ENCODE measurements at regions not wholly inside any gene's neighbourhood (a gene's known extent, or its start where the extent isn't known, plus 50 kb on each side); places are given as distances from the start of the nearest gene placed in this dataset.
A peak's percentile ranks its signal among the peaks of the same experiment; 100 is the strongest.

DNA sequence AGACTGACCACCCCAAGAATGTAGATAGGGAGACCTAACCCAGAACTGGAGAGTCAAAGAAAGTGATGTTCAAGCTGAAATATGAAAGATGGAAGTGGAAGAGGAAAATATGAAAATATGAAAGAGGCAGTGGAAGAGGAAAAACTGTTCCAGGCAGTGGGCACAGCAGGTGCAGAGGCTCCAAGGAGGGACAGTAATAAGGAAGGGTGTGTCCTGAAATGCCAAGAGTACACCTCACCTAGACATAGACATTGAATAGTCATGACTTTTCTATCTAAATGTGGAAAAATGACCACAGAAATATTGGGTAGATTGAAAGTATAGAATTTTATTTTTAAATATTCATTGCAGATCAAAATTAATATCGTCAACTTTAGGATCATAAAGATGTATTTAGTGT lies 161.7 kb upstream of the USP24 start:
- peaks cover 4% of the 10 kb centered on the region for H3K27me3 Mint-ChIP-seq (ENCODE audit: unreplicated experiment)
- no peak for DNase-seq (ENCODE audit: low spot score)
- H3K4me1 Mint-ChIP-seq (ENCODE audit: unreplicated experiment): no peaks in the 10 kb centered on the region
- H3K36me3 Mint-ChIP-seq (ENCODE audit: low read depth, unreplicated experiment): no peaks in the 10 kb centered on the region
- no peak overlapping the region for H3K4me3 Mint-ChIP-seq (ENCODE audit: unreplicated experiment)
- no peaks in the 10 kb centered on the region for H3K9me3 Mint-ChIP-seq (ENCODE audit: unreplicated experiment)
- H3K27ac Mint-ChIP-seq (ENCODE audit: unreplicated experiment): no peak overlapping the region
- no peak for TF ChIP-seq CTCF (IDR thresholded peaks at IDR 0.05; ENCODE audit: unreplicated experiment)

GRCh38 chr1:55375617-55376258 lies 160.6 kb upstream of the USP24 start:
- Mint-ChIP-seq H3K27me3 (ENCODE audit: unreplicated experiment) (peaks cover 2% of the 10 kb centered on the region), H3K27ac (ENCODE audit: unreplicated experiment) (no peak overlapping the region), H3K9me3 (ENCODE audit: unreplicated experiment) (no peaks in the 10 kb centered on the region), H3K4me3 (ENCODE audit: unreplicated experiment) (no peak overlapping the region), H3K4me1 (ENCODE audit: unreplicated experiment) (no peaks in the 10 kb centered on the region), H3K36me3 (ENCODE audit: low read depth, unreplicated experiment) (no peaks in the 10 kb centered on the region)
- peak; percentile 53 for DNase-seq (ENCODE audit: low spot score)
- peak; percentile 98 for TF ChIP-seq CTCF (IDR thresholded peaks at IDR 0.05; ENCODE audit: unreplicated experiment)

- Mint-ChIP-seq H3K9me3 (ENCODE audit: unreplicated experiment) (no peaks in the 10 kb centered on the region), H3K4me3 (ENCODE audit: unreplicated experiment) (no peak overlapping the region), H3K27me3 (ENCODE audit: unreplicated experiment) (peaks cover 2% of the 10 kb centered on the region), H3K4me1 (ENCODE audit: unreplicated experiment) (no peaks in the 10 kb centered on the region), H3K36me3 (ENCODE audit: low read depth, unreplicated experiment) (no peaks in the 10 kb centered on the region), H3K27ac (ENCODE audit: unreplicated experiment) (no peak overlapping the region)
- DNase-seq (ENCODE audit: low spot score): no peak
- no peak for TF ChIP-seq CTCF (IDR thresholded peaks at IDR 0.05; ENCODE audit: unreplicated experiment)
Measured at GRCh38 chr1:55374801-55375616, 159.8 kb upstream of the USP24 start.

GRCh38 chr1:55374216-55374615 lies 159.1 kb upstream of the USP24 start:
- Mint-ChIP-seq H3K4me1 (ENCODE audit: unreplicated experiment) (no peaks in the 10 kb centered on the region), H3K36me3 (ENCODE audit: low read depth, unreplicated experiment) (no peaks in the 10 kb centered on the region), H3K9me3 (ENCODE audit: unreplicated experiment) (no peaks in the 10 kb centered on the region), H3K4me3 (ENCODE audit: unreplicated experiment) (no peak overlapping the region), H3K27me3 (ENCODE audit: unreplicated experiment) (peaks cover 2% of the 10 kb centered on the region), H3K27ac (ENCODE audit: unreplicated experiment) (no peak overlapping the region)
- no peak for DNase-seq (ENCODE audit: low spot score)
- no peak for TF ChIP-seq CTCF (IDR thresholded peaks at IDR 0.05; ENCODE audit: unreplicated experiment)

DNA sequence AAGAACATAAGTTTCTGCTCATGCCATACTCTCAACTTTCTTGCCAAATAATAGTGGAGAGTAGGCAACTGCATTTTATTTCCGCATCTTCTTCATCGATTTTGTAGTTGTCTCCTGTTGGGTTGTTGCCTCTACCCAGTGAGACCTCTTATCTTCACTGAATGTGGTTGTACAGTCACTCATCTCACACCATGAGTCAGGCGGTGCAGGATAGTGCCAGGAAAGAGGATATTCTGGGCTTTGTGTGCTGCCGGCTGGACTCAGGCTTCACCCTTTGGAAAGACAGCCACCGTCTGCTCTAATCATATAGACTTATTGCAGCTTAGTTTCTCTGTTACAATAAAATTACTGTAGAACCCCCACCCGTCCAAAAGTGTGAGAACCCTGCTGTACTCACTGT lies 154.3 kb upstream of the USP24 start:
- Mint-ChIP-seq H3K9me3 (ENCODE audit: unreplicated experiment) (no peaks in the 10 kb centered on the region), H3K4me3 (ENCODE audit: unreplicated experiment) (no peak overlapping the region), H3K4me1 (ENCODE audit: unreplicated experiment) (no peaks in the 10 kb centered on the region), H3K27ac (ENCODE audit: unreplicated experiment) (no peak overlapping the region), H3K36me3 (ENCODE audit: low read depth, unreplicated experiment) (no peaks in the 10 kb centered on the region), H3K27me3 (ENCODE audit: unreplicated experiment) (no peaks in the 10 kb centered on the region)
- no peak for TF ChIP-seq CTCF (IDR thresholded peaks at IDR 0.05; ENCODE audit: unreplicated experiment)
- no peak for DNase-seq (ENCODE audit: low spot score)

Data from endothelial cell (in vitro differentiated cells).